T1000 (cell line): ENCODE measurements at regions not wholly inside any gene's neighbourhood (a gene's known extent, or its start where the extent isn't known, plus 50 kb on each side); places are given as distances from the start of the nearest gene placed in this dataset.

ENCODE experiments used
- DNase-seq: peaks from one replicate; lab custom pipeline; 2025; ENCODE audit warnings: mixed read lengths; lab: John Stamatoyannopoulos, UW

- no peak for DNase-seq
Measured at GRCh38 chr10:47053081-47053798, 142.0 kb downstream of the PTPN20 start.

- DNase-seq, result no peak
Measured at GRCh38 chr10:47054974-47055373, 143.7 kb downstream of the PTPN20 start.

DNA sequence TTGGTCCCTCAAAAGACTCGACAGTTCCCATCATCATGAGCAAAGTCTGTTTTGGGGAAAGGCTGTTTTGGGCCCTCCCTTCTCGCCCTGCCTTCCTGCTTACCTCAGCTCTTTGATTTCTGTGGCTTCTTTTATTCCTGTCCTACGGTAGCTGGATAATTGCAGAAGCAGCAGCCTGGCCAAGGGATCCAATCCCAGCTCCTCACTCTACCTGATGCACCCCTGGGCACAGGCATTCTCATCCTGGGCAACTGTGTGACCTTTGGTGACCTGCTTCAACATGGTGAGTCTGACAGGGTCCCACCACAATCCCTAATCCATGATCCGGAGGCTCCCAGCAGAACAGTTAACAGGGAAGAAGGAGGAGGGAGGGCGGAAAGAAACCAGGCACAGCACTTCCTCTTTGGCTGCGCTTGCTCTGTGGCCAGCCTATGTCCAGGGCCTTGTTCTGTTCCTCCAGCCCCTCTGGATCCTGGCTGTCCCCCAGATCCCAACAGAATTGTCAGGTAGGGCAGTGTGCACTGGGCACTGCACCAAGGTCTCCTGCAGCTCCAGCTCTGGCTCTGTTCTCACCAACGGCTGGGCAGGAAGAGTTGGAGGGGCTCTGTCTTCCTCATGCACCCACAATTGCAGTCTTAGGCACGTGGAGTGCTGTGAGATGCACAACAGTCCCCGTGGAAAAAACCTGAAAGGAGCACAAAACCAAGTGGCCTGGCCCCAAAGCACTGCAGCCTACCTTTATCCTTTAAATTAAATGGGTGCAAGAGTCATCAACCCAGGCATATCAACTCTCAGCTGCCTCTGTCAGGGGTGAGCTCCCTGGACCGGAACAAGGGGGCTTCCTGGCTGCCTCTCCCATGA is 144.4 kb downstream of the PTPN20 start:
- no peak for DNase-seq

DNA sequence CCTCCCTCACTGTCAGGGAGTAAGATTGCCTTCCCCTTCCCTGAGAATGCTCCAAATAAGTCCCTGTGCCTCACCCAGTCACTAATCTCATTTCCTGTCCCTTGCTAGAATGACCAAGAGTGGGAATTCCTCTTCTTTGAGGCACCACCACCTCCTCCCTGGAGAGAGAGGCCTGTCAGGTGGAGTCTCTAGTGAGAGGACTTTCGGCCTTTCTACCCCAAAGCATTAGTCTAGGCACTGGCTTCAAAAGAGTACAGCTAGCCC is 145.0 kb downstream of the PTPN20 start:
- DNase-seq, result no peak

DNA sequence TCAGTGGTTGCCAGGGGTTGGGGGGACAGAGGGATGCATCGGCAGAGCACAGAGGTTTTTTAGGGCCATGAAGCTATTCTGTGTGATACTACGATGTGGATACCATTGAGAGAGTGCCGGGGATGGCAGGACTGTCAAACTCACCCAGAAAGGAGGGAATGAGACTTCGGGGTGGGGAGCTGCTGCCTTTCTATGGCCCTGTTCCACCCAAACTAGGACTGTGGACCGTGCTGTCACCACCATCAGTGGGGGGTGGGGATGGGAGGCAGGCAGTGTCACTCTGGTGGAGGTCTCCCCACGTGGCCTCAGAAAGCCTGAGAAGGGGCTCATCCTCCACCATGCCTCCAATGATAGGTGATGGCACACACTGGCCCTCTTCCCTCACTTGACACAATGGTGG is 146.2 kb downstream of the PTPN20 start:
- DNase-seq, result no peak

GRCh38 chr10:47058032-47058702 is 146.9 kb downstream of the PTPN20 start:
- DNase-seq, result no peak

GRCh38 chr10:47058961-47059391 is 147.7 kb downstream of the PTPN20 start:
- no peak for DNase-seq

GRCh38 chr10:47059606-47060311 is 148.5 kb downstream of the PTPN20 start:
- no peak for DNase-seq

GRCh38 chr10:47060356-47060755 is 149.1 kb downstream of the PTPN20 start:
- DNase-seq, result no peak

DNA sequence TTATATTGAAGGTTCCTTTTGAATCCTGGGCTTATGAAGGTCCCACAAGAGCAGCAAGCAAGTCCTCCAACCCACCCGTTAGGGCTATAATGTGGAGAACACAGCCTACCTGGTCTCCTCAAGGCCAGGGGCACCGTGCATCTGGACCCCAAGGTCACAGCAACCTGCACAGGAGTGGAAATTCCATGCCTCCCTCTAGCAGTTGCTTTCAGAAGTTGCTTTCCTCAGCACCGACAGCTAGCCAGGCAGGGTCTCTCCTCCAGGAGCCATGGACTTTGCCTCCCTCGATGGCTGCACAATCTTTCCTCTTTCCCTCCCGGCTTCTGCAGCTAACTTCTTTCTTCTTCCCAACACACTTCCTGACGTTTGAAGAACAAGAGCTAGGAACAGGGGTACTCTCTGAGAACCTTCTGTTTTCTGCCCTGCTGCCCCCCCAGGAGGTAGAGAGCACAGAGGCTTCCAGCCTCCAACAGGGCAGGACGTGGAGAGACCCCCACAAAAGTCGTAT is 149.8 kb downstream of the PTPN20 start:
- no peak for DNase-seq

DNA sequence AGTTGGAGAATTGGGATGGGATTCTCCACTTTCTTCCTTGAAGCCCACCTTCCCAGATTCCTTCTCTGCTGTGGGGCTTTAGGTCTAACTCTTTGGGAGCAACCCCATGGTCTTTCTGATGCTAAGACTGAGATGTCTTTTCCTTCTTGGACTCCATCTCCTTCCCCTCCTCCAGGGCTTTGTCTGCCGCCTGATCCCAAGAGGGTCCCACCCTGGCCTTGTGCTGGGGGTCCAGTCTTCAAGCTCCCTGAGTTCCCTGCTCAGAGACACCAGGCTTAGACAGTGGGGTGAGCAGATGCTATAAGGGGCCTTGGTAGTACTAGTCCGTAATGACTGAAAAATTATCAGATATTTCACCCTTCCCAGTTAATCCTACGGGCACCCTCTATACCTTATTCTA is 150.5 kb downstream of the PTPN20 start:
- DNase-seq, result no peak

DNA sequence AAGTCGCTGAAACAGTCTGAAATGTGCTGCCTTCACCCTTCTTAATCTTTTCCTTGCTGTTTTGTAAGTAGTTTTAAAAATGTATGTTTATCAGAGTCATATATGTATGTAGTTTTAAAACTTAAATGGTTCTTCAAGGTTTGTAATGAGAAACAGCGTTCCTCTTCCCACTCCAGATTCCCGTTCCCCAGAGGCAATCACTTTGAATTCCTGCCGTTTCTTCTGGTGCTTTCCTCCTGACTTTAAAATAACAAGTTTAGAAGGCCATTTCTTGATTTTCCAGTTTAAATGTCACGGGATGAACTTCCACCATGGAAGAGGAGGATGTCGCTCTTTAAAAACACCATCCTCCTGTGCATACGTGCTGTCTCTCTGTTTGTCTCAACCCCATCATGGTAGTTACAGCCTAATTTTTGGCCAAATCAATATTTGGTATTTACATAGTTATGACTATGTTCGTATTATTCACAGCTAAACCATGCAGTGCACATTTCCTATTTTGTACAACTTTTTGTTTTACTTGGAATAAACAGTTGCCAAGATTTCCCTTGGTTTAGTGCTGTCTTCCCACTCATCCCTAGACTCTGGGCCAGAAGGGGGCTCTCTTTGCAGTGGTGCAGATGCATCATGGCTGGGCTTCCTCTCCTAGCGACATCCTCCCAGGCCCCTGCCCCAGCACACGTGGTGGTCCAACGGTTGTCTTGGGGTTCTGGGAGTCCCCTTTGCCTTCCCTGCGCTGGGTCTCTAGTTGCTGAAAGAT is 151.4 kb downstream of the PTPN20 start:
- no peak for DNase-seq

DNA sequence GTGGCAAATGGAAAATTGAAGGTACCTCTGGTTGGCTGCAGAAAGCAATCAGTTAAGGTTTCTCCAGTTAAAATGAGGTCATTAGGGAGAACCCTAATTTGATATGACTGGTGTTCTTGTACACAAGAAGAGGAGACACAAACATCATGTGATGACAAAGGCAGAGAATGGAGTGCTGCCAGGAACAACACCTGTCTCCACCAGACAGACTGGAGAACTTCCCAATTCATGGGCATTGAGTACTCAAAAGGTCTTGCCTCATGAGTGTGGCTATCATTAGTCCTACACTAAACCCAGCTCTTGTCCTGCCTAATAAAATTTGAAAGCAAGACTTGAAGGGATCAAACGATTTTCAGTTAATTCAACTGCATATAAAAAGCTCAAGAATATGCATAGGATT is 152.6 kb downstream of the PTPN20 start:
- no peak for DNase-seq

DNA sequence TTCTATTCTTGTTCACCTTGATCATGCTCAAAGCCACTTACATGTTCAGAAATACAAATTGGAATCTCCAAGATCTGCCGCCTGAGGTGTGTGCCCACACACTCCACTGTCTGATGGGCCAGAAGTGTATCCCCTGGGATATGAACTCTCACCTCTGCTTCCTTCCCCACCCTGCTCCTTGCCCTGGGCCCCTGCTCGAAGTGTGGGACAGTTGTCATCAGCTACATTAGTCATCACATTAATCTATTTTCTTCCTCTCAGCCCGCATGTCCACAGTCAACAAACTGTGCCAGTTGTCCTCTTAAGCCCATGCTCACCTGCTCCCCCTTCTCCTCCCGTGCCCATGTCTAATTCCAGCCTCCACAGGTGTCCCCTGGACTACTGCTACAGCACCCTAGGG is 154.7 kb downstream of the PTPN20 start:
- DNase-seq, result no peak

DNA sequence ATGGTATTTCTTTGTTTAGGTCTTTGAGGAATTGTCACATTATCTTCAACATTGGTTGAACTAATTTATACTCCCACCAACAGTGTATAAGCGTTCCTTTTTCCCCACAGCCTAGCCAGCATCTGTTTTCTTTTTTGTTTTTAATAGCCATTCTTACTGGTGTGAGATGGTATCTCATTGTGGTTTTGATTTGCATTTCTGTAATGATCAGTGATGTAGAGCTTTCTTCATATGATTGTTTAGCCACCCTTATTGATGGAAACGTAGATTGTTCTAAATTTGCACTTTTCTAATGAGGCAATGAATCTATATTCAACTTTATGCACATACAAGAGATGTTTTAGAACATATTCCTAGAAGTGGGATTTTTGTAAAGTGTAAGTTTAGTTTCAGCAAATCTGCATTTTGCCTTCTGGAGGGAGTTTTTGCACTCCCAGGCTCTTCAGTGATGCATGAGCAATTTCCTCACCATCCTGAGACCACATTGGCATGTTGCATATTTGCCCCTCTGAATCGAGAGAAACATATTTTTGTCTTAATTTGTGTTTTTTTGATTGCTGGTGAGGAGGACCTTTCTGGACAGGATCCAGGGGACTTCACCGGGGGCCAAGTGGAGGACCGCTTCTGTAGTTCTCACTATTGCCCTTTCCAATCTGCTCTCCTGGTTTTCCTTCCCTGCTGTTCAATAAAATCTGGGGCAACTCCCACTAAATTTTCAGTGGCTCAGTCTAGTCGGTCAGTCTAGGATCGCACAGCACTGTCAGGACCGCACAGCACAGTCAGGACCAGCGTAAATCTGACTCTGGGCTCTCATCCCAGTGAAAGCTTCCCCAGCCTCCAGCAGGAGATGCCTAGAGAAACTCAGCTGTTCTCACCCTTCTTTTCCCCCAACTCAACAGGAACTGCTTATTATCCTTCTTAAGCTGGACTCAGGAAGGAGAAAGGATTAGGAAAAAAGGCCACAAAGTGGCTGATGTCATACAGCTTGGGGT is 157.0 kb downstream of the PTPN20 start:
- DNase-seq, result no peak

DNA sequence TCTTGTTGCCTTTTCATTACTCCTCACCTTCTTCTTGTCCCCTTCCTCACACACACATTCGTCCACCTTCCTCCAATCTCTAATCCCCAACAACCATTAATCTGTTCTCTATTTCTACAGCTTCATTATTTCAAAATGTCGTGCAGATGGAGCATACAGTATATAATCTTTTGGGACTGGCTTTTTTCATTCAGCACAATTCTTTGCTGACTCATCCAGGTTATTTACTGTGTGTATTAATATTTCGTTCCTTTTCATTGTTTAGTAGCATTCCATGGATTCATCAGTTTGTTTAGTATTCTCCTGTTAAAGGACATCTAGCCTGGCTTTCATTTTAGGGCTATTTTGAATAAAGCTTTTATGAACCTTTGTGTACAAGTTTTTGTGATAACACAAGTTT is 159.3 kb downstream of the PTPN20 start:
- DNase-seq, result no peak

- no peak for DNase-seq
Measured at GRCh38 chr10:47071891-47072290, 160.7 kb downstream of the PTPN20 start.

- no peak for DNase-seq
Measured at GRCh38 chr10:47073967-47074366, 162.7 kb downstream of the PTPN20 start.

- no peak for DNase-seq
Measured at GRCh38 chr10:47076949-47077361, 165.7 kb downstream of the PTPN20 start.

DNA sequence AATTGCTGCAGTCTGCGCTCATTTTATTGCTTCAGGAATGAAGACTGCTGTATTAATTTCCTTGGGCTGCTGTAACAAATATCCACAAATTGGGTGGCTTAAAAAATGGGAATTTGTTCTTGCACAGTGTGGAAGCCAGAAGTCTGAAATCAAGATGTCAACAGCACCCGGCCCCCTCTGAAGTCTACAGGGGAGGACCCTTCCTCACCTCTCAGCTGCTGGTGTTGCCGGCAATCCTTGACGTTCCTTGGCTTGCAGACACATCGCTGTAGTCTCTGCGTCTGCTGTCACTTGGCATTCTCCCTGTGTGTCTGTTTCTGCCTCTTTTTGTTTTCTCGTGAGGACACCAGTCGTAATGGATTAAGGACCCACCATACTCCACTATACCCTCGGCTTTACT is 166.2 kb downstream of the PTPN20 start:
- DNase-seq, result no peak
